K562 (cell line): ENCODE measurements at regions not wholly inside any gene's neighbourhood (a gene's known extent, or its start where the extent isn't known, plus 50 kb on each side); places are given as distances from the start of the nearest gene placed in this dataset.
A peak's percentile ranks its signal among the peaks of the same experiment; 100 is the strongest.

Experiments
- ATAC-seq: fragments of 200-7000 bp; cut with Tn5 transposase; 3 replicates; pipeline ENCODE4 v1.9.1; 2020; ENCODE audit warnings: moderate library complexity
- BruUV-seq: library from RNA; stranded (reverse); fragments of 400-500 nt; replicated peaks from 2 replicates; lab custom pipeline; 2021; lab: Mats Ljungman, UMichigan
- CTCF ChIA-PET: fragments of 300-600 bp; formaldehyde crosslinking; extraction: SDS; loops from one replicate; lab custom pipeline; 2021; ENCODE audit warnings: low intra/inter-chr PET ratio; lab: Yijun Ruan, JAX
- POLR2A ChIA-PET: fragments of 300-600, 350-650 bp; sonication (Branson Sonifier 250); formaldehyde crosslinking; extraction: SDS; loops from one replicate; lab custom pipeline; 2021; ENCODE audit warnings: antibody characterized with exemption, inconsistent platforms; lab: Yijun Ruan, JAX
- DNase-seq, 4 experiments: peaks; one replicate each; pipeline versions ENCODE4 v3.0.0 to v3.0.0-alpha.2; 2011 to 2018; ENCODE audit warnings: low spot score in 3 of 4, mixed read lengths in 3 of 4; ENCODE audit errors: extremely low read depth in 1 of 4
- FAIRE-seq: peaks from 2 replicates; lab custom pipeline; 2011; peaks lifted over from hg19 to GRCh38; lab: Jason Lieb, UNC
- H2AFZ ChIP-seq: 2 replicates; pipeline ENCODE4 v1.6.0; 2011; ENCODE audit warnings: low read depth, low read length, control low read depth, inconsistent platforms
- H3K27ac ChIP-seq: fragments of 200-600 bp; 3 replicates; pipeline ENCODE4 v1.8.0; 2011; ENCODE audit warnings: low read depth, mild to moderate bottlenecking, control low read depth, inconsistent platforms, low read length, moderate library complexity, mixed read lengths; ENCODE audit errors: extremely low read depth
- H3K27me3 ChIP-seq, 2 experiments: fragments of 300-600 bp in 1 of 2; 2 replicates in 1 of 2; 3 replicates in 1 of 2; pipeline versions ENCODE4 v1.6.0 to v1.8.0; 2011; ENCODE audit warnings: inconsistent platforms in 2 of 2, low read length in 2 of 2, mild to moderate bottlenecking in 1 of 2, mixed read lengths in 1 of 2, moderate library complexity in 1 of 2; ENCODE audit not compliant: control insufficient read depth in 2 of 2, insufficient read depth in 2 of 2
- H3K36me3 ChIP-seq: fragments of 300-600 bp; 3 replicates; pipeline ENCODE4 v1.8.0; 2011; ENCODE audit warnings: mild to moderate bottlenecking, low read length, inconsistent platforms; ENCODE audit not compliant: control insufficient read depth, insufficient read depth
- H3K4me1 ChIP-seq, 2 experiments: fragments of 200-600 bp in 1 of 2; replicated peaks in 1 of 2; 2 replicates in 1 of 2; 3 replicates in 1 of 2; pipeline versions ENCODE4 v1.5.1 to v1.8.0; 2011; ENCODE audit warnings: inconsistent platforms in 2 of 2, low read length in 2 of 2, mild to moderate bottlenecking in 1 of 2, mixed read lengths in 1 of 2, moderate library complexity in 1 of 2; ENCODE audit not compliant: control insufficient read depth in 2 of 2, insufficient read depth in 2 of 2
- H3K4me2 ChIP-seq: 2 replicates; pipeline ENCODE4 v1.6.1; 2011; ENCODE audit warnings: low read length, control low read depth, inconsistent platforms, mixed read lengths; ENCODE audit not compliant: insufficient read depth
- H3K4me3 ChIP-seq: fragments of 200-600 bp; sonication (generic), shearing (Covaris generic); 2 replicates; pipeline ENCODE4 v1.5.1; 2016; ENCODE audit warnings: control low read depth, inconsistent platforms
- H3K79me2 ChIP-seq: fragments of 200-600 bp; 3 replicates; pipeline ENCODE4 v1.8.0; 2011; ENCODE audit warnings: low read length, inconsistent platforms; ENCODE audit not compliant: control insufficient read depth, insufficient read depth
- H3K9ac ChIP-seq, 2 experiments: 2 replicates each; pipeline versions ENCODE4 v1.6.0 to v1.6.1; 2011; ENCODE audit warnings: low read depth in 2 of 2, low read length in 2 of 2, control low read depth in 1 of 2, inconsistent platforms in 1 of 2, mild to moderate bottlenecking in 1 of 2, mixed read lengths in 1 of 2; ENCODE audit not compliant: insufficient read depth in 1 of 2
- H3K9me1 ChIP-seq: one replicate; pipeline ENCODE4 v1.6.0; 2011; ENCODE audit warnings: inconsistent platforms, mild to moderate bottlenecking, low read length, moderate library complexity; ENCODE audit not compliant: control insufficient read depth, insufficient read depth
- H3K9me3 ChIP-seq: replicated peaks from 2 replicates; pipeline ENCODE4 v1.5.1; 2011; ENCODE audit warnings: low read depth, low read length, inconsistent platforms; ENCODE audit not compliant: control insufficient read depth, insufficient read depth
- H4K20me1 ChIP-seq: replicated peaks from 2 replicates; pipeline ENCODE4 v1.6.1; 2011; ENCODE audit warnings: low read length, inconsistent platforms, mixed read lengths; ENCODE audit not compliant: control insufficient read depth, insufficient read depth
- EHMT2 ChIP-seq: fragments of 450-650 bp; IDR thresholded peaks from 2 replicates; pipeline ENCODE4 v1.6.1; 2018; ENCODE audit warnings: antibody characterized with exemption
- FOXK2 ChIP-seq, 2 experiments: fragments of 450-650 bp; IDR thresholded peaks in 1 of 2; conservative IDR thresholded peaks in 1 of 2; 2 replicates each; pipeline ENCODE4 v1.6.1; 2016; ENCODE audit warnings: low read depth in 2 of 2, mild to moderate bottlenecking in 1 of 2
- HLTF ChIP-seq: fragments of 450-650 bp; IDR thresholded peaks from 2 replicates; pipeline ENCODE4 v1.6.1; 2016
- HMGN3 ChIP-seq: IDR thresholded peaks from 2 replicates; pipeline ENCODE4 v1.6.1; 2011; ENCODE audit warnings: borderline replicate concordance, low read depth, mild to moderate bottlenecking, mixed read lengths, low read length; ENCODE audit not compliant: insufficient read length; ENCODE audit errors: extremely low read depth
- MNT ChIP-seq, 2 experiments: fragments of 450-650 bp; conservative IDR thresholded peaks; 2 replicates each; pipeline ENCODE4 v1.6.1; 2017; ENCODE audit warnings: mild to moderate bottlenecking in 2 of 2, moderate library complexity in 2 of 2
- SAP30 ChIP-seq: fragments of 200-600 bp; sonication (generic); IDR thresholded peaks from 2 replicates; pipeline ENCODE4 v1.6.1; 2012; ENCODE audit warnings: borderline replicate concordance, low read depth, mild to moderate bottlenecking, moderate library complexity, low read length, control low read depth, inconsistent platforms; ENCODE audit not compliant: insufficient read depth, poor library complexity, severe bottlenecking
- SMAD1 ChIP-seq: fragments of 150-350 bp; IDR thresholded peaks from 2 replicates; pipeline ENCODE4 v1.6.1; 2014; ENCODE audit warnings: low read length, low read depth; ENCODE audit not compliant: partially characterized antibody
- SRF ChIP-seq, 2 experiments: fragments of 250-450, 450-650 bp in 1 of 2; sonication (Bioruptor Pico) in 1 of 2; sonication (generic) in 1 of 2; formaldehyde crosslinking; IDR thresholded peaks; 2 replicates each; pipeline versions ENCODE4 v1.5.0 to v1.5.1; 2020 to 2022; ENCODE audit warnings: mild to moderate bottlenecking in 1 of 2, missing genetic modification reagents in 1 of 2
- WGBS: fragments of 100-300 bp; shearing (Covaris generic); methylation state at CpG from one replicate; pipeline ENCODE4 v1.1.6; 2016; ENCODE audit warnings: low coverage, mixed read lengths; ENCODE audit not compliant: insufficient coverage; ENCODE audit errors: missing lambda C conversion rate; 5-methylcytosine and 5-hydroxymethylcytosine counted together
- in situ Hi-C: fragments of 300-500 bp; cut with MboI; formaldehyde crosslinking; loops from 4 replicates; pipeline ENCODE4 v1.15.0; 2018; ENCODE audit warnings: inconsistent platforms, mixed read lengths
- intact Hi-C: fragments of 100-400 bp; cut with micrococcal nuclease; formaldehyde crosslinking; loops from 2 replicates; pipeline ENCODE4 v1.14.2; 2022
- TF ChIP-seq, protein P1 (sequence below): IDR thresholded peaks from 2 replicates; pipeline ENCODE4 v1.6.1; 2016; ENCODE audit warnings: missing genetic modification characterization, missing compliant biosample characterization
- TF ChIP-seq, protein P2 (sequence below): fragments of 250-450 bp; sonication (Bioruptor Pico); IDR thresholded peaks from 2 replicates; pipeline ENCODE4 v1.8.0; 2022; ENCODE audit warnings: inconsistent platforms, mild to moderate bottlenecking, moderate library complexity, borderline replicate concordance
- TF ChIP-seq, protein P3 (sequence below): sonication (generic); formaldehyde crosslinking; IDR thresholded peaks from 2 replicates; pipeline ENCODE4 v1.8.0; 2022; ENCODE audit warnings: missing genetic modification reagents, mild to moderate bottlenecking, borderline replicate concordance

- TF ChIP-seq, protein P1, sequence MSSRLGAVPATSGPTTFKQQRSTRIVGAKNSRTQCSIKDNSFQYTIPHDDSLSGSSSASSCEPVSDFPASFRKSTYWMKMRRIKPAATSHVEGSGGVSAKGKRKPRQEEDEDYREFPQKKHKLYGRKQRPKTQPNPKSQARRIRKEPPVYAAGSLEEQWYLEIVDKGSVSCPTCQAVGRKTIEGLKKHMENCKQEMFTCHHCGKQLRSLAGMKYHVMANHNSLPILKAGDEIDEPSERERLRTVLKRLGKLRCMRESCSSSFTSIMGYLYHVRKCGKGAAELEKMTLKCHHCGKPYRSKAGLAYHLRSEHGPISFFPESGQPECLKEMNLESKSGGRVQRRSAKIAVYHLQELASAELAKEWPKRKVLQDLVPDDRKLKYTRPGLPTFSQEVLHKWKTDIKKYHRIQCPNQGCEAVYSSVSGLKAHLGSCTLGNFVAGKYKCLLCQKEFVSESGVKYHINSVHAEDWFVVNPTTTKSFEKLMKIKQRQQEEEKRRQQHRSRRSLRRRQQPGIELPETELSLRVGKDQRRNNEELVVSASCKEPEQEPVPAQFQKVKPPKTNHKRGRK (tag), result peak; percentile 30; the same call in 1 of the 2 replicates
- TF ChIP-seq, protein P2, sequence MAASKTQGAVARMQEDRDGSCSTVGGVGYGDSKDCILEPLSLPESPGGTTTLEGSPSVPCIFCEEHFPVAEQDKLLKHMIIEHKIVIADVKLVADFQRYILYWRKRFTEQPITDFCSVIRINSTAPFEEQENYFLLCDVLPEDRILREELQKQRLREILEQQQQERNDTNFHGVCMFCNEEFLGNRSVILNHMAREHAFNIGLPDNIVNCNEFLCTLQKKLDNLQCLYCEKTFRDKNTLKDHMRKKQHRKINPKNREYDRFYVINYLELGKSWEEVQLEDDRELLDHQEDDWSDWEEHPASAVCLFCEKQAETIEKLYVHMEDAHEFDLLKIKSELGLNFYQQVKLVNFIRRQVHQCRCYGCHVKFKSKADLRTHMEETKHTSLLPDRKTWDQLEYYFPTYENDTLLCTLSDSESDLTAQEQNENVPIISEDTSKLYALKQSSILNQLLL (CRISPR knock-in tag), result peak; percentile 48; the same call in 1 of the 2 replicates
- TF ChIP-seq, protein P3, sequence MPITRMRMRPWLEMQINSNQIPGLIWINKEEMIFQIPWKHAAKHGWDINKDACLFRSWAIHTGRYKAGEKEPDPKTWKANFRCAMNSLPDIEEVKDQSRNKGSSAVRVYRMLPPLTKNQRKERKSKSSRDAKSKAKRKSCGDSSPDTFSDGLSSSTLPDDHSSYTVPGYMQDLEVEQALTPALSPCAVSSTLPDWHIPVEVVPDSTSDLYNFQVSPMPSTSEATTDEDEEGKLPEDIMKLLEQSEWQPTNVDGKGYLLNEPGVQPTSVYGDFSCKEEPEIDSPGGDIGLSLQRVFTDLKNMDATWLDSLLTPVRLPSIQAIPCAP (CRISPR knock-in tag), result no peak
Observed at GRCh38 chr6:28734443-28734959, 189.3 kb downstream of the TRIM27 start (continued).

DNA sequence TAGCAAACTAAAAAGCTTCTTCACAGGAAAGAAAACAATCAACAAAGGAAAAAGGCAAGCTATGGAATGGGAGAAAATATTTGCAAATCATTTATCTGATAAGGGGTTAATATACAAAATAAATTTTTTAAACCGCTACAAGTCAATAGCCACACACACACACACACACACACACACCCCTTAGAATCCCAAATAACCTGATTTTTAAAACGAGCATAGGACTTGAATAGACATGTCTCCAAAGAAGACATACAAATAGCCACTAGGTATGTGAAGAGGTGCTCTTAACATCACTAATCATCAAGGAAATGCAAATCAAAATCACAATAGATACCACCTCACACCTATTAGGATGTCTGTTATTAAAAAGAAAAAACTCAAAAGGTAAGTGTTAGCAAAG lies 187.7 kb downstream of the TRIM27 start:
- Histone ChIP-seq H3K4me3 (peak overlapping the region; percentile 65), H3K4me2 (peak overlapping the region; percentile 95), H3K9me1 (no peaks in the 10 kb centered on the region), H4K20me1 (no peaks in the 10 kb centered on the region), H3K27ac (peak overlapping the region; percentile 56; the same call in 2 of the 3 replicates), H3K9ac (peak overlapping the region in 1 of 2 experiments; percentile 76; a peak in 2 of 4 replicates), H3K4me1 (peaks cover 3 to 10% of the 10 kb centered on the region in 2 experiments; a peak in 4 of 5 replicates), H3K36me3 (no peaks in the 10 kb centered on the region), H3K79me2 (no peaks in the 10 kb centered on the region), H3K27me3 (no peaks in the 10 kb centered on the region), H3K9me3 (no peaks in the 10 kb centered on the region), H2AFZ (peak overlapping the region; percentile 98)
- ChIA-PET CTCF (no interaction called here), POLR2A (interaction anchor here (1.0 to 1.2 kb wide), 3 partner anchors 11 to 54 kb away, joined by 3 to 4 read pairs (median 3); no protein-coding TSS in a partner anchor)
- DNase-seq (peak in 1 of 4 experiments; percentile 8), FAIRE-seq (no peak), ATAC-seq (no peak)
- intact Hi-C loops, result no loop called here
- BruUV-seq, result no TSS peak
- WGBS, result 8% methylated on average over 2 of the region's 2 CpGs
- in situ Hi-C loops, result no loop called here
- TF ChIP-seq SAP30 (no peak), FOXK2 (conservative IDR thresholded peaks at IDR 0.05 in 1 of 2, IDR thresholded peaks at IDR 0.05 in 1 of 2; ENCODE audit: low read depth in 2 of 2) (0 out of 4 replicates have a peak, but pooled peaks of 1 of the 2 experiments have one; percentile 26), HLTF (0 out of 2 replicates have a peak, but pooled peaks have one; percentile 8), HMGN3 (no peak), SMAD1 (no peak), SRF (CRISPR knock-in tag; IDR thresholded peaks at IDR 0.05) (no peak), EHMT2 (0 out of 2 replicates have a peak, but pooled peaks have one; percentile 8), MNT (conservative IDR thresholded peaks at IDR 0.05) (no peak)
- TF ChIP-seq, protein P1 (tag), result 0 out of 2 replicates have a peak, but pooled peaks have one; percentile 35
